Osteocyte (in vitro differentiated cells): ENCODE measurements at regions not wholly inside any gene's neighbourhood (a gene's known extent, or its start where the extent isn't known, plus 50 kb on each side); places are given as distances from the start of the nearest gene placed in this dataset.

ENCODE experiments used
- DNase-seq: peaks from one replicate; pipeline ENCODE4 v3.0.0; 2021; ENCODE audit warnings: mixed read lengths; ENCODE audit not compliant: unreplicated experiment; ENCODE audit errors: extremely low spot score
- H3K27ac Mint-ChIP-seq: one replicate; pipeline ENCODE4 v1.8.0; 2021; ENCODE audit warnings: mild to moderate bottlenecking, mixed read lengths; ENCODE audit not compliant: unreplicated experiment
- H3K27me3 Mint-ChIP-seq: one replicate; pipeline ENCODE4 v1.8.0; 2021; ENCODE audit warnings: mixed read lengths; ENCODE audit not compliant: unreplicated experiment
- H3K36me3 Mint-ChIP-seq: one replicate; pipeline ENCODE4 v1.8.0; 2021; ENCODE audit warnings: mixed read lengths; ENCODE audit not compliant: unreplicated experiment
- H3K4me1 Mint-ChIP-seq: one replicate; pipeline ENCODE4 v1.8.0; 2021; ENCODE audit warnings: mixed read lengths; ENCODE audit not compliant: unreplicated experiment
- H3K4me3 Mint-ChIP-seq: one replicate; pipeline ENCODE4 v1.8.0; 2021; ENCODE audit warnings: mild to moderate bottlenecking, moderate library complexity, mixed read lengths; ENCODE audit not compliant: unreplicated experiment
- H3K9me3 Mint-ChIP-seq: one replicate; pipeline ENCODE4 v1.8.0; 2021; ENCODE audit warnings: mixed read lengths; ENCODE audit not compliant: unreplicated experiment
- CTCF ChIP-seq: fragments of 200-600 bp; sonication (generic); IDR thresholded peaks from 2 replicates; pipeline ENCODE4 v1.5.0; 2021; ENCODE audit warnings: antibody characterized with exemption, mild to moderate bottlenecking, moderate library complexity

DNA sequence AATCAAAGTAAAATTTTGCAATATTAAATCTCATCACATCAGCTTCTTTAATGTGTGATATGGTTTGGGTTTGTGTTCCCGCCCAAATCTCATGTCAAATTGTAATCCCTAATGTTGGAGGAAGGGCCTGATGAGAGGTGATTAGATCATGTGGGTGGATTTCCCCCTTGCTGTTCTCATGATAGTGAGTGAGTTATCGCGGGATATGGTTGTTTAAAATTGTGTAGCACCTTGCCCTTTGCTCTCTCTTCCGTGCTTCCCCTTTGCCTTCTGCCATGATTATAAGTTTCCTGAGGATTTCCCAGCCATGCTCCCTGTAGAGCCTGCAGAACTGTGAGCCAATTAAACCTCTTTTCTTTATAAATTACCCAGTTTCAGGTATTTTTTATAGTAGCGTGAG lies 131.9 kb downstream of the ZNF326 start:
- H3K36me3 Mint-ChIP-seq = no peaks in the 10 kb centered on the region

DNA sequence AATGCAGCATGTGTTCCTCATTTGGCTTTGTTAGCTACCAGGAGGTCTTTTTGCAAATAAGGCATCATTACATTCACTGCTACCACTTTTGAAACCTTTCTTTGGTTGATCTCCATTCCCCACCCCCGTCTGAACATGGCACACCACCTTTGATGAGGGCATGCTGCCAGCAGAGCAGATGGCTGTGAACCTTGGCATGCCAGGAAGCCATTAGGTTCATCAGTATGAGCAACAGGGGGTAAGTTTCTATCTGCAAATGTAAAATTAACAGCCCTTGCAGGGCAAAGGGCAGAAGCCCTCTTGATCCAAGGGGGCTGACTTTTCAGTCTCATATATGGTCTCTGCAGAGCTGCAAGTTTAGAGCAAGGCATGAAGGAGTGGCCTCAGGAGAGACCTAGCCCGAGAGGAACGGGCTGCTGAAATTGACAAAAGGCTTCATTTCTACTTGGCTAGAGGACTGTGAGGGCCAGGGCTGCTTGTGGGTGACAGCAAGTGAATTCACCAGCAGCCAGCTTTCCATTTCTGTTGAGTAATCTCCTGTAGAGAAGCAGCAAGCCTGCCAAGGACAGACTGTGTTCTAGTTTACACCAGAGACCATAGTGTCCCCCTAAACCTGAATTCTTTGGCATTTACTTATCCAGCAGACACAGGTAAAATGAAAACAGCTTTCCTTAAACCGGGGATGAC lies 127.9 kb downstream of the ZNF326 start:
- no peak for DNase-seq
- Mint-ChIP-seq H3K9me3 (peaks cover 8% of the 10 kb centered on the region), H3K27me3 (peaks cover 4% of the 10 kb centered on the region), H3K4me1 (no peaks in the 10 kb centered on the region), H3K4me3 (no peak overlapping the region), H3K27ac (no peak overlapping the region), H3K36me3 (no peaks in the 10 kb centered on the region)
- no peak for TF ChIP-seq CTCF

More for the DNA sequence above, 131.9 kb downstream of the ZNF326 start:
- no peak for DNase-seq
- Mint-ChIP-seq H3K27ac (no peak overlapping the region), H3K4me1 (no peaks in the 10 kb centered on the region), H3K27me3 (peaks cover 15% of the 10 kb centered on the region), H3K9me3 (no peaks in the 10 kb centered on the region), H3K4me3 (no peak overlapping the region)
- TF ChIP-seq CTCF = no peak

GRCh38 chr1:90114521-90115141 lies 119.7 kb downstream of the ZNF326 start:
- Mint-ChIP-seq H3K4me1 (no peaks in the 10 kb centered on the region), H3K4me3 (no peak overlapping the region), H3K36me3 (no peaks in the 10 kb centered on the region), H3K27me3 (peaks cover 34% of the 10 kb centered on the region), H3K9me3 (no peaks in the 10 kb centered on the region), H3K27ac (no peak overlapping the region)
- peak; percentile 71 for TF ChIP-seq CTCF
- no peak for DNase-seq

DNA sequence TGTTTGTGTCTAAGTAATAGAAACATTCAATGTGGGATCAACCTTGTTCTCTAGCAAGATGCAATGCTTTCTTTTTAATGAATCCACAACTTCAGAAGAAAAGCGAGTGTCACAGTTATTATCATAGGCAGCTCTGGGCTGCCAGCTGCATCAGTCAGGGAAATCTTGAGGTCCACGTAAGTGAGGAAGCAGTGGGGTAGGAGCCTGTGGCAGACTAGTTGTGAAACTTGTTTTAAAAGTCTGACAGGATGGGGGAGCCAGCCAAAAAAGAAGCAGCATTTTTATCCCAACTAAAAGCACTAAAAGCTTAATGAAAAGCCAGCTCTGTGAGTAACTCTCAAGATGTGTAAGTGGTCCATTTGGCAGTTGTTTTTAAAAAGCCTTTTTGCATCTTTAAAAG lies 113.1 kb downstream of the ZNF326 start:
- Mint-ChIP-seq H3K4me3 (no peak overlapping the region), H3K27ac (no peak overlapping the region), H3K27me3 (peaks cover 46% of the 10 kb centered on the region), H3K9me3 (no peaks in the 10 kb centered on the region), H3K36me3 (no peaks in the 10 kb centered on the region), H3K4me1 (no peaks in the 10 kb centered on the region)
- no peak for TF ChIP-seq CTCF
- no peak for DNase-seq

DNA sequence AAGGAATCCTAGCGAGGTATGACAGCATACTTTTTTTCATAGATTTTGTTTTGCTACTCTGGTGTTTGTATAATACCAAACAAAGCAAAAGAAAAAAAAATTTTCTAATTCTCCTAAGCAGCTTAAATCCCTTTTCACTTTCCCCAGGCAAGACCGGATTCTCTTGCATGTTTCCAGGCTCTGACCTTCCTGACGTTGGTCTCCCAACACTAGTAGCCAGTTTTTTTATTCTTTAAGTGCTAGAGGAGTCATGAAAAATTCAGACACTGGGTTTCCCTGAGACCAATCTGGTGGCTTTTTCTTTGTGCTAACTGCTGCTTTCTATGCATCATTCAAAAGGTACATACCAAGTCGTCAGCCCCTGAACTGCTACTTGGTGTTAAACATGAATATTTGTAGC lies 111.4 kb downstream of the ZNF326 start:
- no peak for DNase-seq
- no peak overlapping the region for H3K27ac Mint-ChIP-seq
- no peak for TF ChIP-seq CTCF
- H3K36me3 Mint-ChIP-seq = no peaks in the 10 kb centered on the region
- H3K4me3 Mint-ChIP-seq = no peak overlapping the region
- no peaks in the 10 kb centered on the region for H3K4me1 Mint-ChIP-seq
- H3K9me3 Mint-ChIP-seq = no peaks in the 10 kb centered on the region
- peaks cover 42% of the 10 kb centered on the region for H3K27me3 Mint-ChIP-seq
